ENCODE measurements at regions not wholly inside any gene's neighbourhood (a gene's known extent, or its start where the extent isn't known, plus 50 kb on each side); places are given as distances from the start of the nearest gene placed in this dataset.
"Not testable (repeated sequence)": the region's sequence is repeated elsewhere in the genome, so short reads cannot be mapped to it uniquely, and the experiment has no call there.

DNA sequence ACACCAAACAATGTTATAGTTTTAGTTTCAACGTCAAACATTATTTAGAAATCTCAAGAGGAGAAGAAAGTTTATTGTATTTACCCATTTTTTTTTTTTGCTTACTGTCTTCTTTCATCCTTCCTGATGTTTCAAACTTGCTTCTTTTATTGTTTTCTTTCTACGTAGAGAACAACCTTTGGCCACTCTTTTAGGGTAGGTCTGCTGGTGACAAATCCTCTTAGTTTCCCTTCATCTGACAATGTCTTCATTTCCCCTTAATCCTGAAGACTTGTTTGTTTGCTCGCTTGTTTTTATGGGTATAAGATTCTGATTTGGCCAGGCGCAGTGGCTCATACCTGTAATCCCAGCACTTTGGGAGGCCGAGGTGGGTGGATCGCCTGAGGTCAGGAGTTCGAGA lies 89.1 kb downstream of the RHOU start:
- DNase-seq, result no peak

DNA sequence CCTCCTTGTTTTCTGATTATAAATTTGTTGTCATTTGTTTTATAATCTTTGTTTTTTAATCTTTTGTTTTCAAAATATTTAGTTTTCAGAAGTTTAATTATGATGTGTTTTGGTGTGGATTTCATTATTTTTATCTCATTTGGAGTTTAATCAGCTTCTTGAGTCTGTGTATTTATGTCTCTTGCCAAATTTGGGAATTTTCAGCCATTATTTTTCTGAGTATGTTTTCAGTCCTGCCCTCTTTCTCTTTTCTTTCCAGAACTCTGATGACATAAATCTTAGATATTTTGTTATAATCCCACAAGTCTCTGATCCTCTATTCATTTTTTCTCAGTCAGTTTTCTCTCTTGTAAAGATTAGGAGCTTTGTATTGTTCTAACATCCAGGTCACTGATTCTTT lies 89.8 kb downstream of the RHOU start:
- no peak for DNase-seq

DNA sequence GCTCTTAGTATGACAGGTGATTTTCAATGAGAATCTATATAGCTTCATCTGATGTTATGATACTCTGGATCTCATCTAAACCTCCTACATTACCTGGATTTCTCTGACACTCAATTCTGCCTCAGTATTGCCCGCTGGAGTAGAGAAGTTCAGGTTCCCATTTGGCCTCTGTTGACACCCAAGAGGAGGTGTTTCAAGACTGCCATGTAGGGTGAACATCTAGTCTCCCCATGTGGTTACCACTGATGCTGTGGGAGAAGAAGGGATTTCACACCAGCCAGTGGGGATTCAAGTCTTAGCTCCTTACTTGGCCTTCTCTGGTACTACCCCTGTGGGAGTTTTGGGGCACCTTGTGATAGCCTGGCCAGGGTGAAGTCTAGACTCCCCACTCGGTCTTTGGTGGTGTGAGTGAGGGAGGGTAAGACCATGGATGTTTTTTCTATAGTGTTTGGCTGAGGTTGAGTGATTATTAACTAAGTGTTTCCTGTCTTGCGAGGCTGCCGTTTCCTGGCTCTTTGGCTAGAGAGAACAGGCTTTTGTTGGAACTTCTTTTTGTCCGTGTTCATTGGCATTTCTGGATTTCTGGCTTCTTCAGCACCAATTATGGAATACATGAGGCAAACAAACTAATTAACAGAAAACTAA lies 90.7 kb downstream of the RHOU start:
- DNase-seq, result no peak

DNA sequence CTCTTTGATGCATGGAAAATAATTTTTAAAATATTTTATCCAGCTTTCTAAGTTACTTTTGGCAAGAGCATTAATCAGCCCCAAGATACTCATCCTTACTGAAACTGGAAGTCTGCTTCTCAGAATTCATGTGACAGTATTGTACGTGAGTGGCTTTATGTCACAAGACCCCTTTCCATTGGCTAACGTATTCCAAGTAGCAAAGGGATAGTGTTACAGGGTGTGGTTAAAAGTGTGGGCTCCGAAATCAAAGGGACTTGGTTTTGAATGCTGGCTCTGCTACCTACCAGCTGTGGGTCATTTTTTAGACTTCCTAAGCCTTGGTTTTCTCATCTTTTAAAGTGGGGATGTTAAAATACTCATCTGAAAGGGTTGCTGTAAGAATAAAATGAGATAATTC lies 91.7 kb downstream of the RHOU start:
- DNase-seq, result peak; percentile 12

DNA sequence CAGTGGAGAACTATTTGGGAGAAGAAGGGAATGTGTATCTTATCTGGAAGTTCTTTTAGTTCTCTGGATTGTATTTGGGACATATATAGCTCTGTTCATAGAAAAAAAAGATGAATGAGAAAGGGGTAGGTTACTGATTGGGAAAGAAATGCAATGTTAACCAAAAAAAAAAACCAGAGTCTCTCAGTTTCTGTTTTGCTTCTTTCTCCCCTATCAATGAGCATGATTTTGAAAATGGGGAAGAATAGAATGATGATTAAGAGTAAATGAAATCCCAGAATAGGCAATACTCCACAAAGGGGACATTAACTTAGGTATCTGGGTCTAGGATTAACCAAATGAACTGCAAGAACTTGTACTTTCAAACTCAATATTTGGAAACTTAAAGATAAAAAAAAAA lies 92.9 kb downstream of the RHOU start:
- no peak for DNase-seq

DNA sequence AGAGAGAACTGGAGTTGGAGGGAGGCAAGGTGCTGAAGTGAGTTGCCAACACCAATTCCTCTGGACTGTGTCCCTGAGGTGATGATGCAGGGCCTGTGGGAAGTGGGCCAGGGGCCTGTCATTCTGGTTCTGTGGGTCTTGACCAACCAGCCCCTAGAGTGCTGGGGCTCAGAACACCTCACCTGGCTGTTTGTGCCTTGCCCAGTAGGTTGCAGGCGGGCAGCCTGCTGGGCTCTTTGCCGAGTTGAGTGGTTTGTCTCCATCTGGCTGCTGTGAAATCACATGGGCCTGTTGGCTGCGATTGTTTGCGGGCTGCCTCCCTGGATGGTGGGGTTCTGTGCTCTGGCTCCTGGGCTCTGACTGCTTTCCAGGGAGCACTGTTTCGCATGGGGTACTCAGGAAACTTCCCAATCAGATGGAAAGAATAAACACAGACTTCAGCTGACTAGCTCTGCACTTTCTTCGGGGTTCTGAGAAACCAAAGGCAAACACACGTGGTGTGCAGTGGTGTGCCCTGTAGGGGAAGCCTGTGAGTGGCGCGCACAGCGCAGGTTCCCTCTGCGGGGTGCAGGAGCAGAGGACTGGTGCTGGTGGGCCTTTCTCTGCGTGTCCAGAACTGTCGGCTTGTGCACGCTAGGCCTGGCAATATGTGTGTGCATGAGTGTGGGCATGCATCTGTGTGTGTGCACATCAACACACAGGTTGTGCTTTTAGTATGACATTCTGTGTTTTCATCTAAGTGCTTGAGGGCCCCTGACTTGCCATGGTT lies 95.1 kb downstream of the RHOU start:
- no peak for DNase-seq

DNA sequence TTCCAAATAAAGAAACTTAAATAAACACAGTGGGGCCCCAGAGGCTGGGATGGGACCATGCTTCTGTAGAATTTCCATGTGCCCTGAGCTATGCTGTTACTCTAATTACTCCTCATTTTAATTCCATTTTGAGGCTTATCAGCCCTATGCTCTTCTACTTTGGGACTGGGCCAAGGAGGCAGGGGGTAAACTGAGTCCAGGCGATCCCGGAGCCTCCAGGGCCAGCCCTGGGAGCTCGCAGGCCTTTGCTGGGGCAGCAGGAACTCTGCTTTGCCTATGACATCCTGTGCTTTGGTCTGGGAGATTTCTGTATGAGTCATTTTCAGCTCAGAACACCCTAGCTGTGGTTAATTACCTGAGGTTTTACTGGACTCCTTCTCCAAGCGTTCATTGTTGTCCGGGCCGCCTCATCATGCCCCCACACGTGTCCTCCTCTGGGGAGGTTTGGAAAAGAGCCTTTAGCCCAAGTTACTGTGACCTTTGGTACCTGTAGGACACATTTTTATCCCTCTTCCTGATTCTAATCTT lies 95.7 kb downstream of the RHOU start:
- no peak for DNase-seq

DNA sequence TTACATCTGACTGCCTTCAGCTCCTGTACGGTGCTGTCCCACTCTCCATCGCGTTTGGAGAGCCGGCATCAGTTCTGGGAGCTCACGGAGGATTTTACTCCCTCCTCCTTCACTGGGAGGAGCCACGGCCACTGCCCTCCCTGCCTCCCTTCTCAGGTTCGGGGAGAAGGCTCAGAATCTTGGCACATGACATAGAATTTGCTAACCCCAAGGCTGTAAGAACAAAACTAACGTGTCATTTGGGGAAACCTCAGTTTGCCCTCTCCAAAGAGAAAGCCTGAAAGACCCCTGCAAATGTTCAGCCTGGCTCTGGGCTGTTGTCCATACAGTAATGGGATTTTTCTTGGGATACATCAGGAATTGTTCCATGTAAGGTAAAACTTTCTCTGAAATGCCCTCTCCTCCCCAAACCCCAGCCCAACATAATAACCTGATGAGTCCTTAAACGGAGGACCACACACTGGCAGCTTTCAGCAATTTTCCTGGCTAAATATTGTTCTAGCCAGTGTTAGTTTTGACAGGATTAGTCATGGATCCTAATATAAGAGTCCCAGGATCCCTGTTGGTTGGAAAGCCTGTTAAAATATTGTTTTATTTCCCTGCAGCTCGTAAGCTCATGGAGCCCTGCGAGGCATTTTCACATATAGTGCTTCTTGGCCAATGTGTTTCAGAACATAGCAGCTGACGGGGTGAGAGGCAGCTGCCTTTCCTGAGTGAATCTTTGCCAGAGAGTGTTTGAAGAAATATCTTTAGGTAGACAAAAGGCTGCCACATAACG lies 98.8 kb downstream of the RHOU start:
- no peak for DNase-seq

DNA sequence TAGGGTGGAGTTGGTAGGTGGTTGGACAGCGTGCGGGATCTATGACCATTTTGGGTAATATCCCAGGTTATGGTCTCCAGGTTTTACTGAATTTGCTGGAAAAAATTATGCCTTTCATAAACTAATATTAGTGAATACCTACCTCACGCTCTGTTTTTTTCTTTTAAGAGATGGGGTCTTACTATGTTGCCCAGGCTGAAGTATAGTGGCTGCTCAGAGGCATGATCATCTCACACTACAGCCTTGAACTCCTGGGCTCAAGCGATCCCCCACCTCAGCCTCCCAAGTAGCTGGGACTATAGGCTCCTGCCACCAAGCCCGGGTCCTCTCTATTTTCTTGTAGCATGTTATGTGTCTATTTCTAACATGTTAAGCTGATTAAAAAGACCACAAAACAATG lies 100.2 kb downstream of the RHOU start:
- DNase-seq, result no peak

DNA sequence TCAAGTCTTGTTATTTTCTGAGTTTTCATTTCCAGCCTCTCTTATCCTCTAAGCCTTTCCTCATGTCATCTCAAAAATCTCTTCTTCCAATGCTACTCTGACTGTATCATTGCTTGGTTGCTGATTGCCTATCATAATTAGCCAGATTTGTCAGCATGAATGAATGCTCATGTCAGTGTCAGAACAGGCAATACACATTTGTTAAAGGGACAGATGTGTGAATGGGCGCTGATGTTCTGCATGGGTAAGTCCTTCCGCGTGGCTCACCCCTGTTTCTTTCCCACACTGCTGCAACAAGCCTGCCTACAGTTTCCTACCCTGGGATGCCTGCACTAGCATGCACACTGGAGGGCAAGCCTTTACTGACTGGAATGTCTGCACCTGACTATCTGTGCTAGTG lies 100.6 kb downstream of the RHOU start:
- DNase-seq, result no peak

DNA sequence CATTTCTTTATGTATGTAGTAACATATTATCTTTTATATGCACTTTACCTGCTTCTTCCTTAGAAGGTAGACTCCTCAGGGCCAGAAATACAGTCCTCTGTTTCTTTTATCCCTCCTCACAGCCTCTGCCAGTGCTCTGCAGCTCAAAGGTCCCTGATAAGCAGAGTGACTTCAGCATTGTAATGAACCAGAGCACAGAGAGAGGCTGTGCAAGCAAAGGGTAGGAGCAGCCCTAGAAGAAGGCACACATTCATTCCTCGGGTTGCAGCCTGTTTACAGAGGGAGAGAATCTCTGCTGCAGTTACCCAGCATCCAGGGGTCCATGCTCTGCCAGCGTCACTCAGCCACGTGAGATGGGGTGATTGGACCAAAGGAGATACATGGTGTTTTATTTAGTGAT lies 101.1 kb downstream of the RHOU start:
- no peak for DNase-seq

DNA sequence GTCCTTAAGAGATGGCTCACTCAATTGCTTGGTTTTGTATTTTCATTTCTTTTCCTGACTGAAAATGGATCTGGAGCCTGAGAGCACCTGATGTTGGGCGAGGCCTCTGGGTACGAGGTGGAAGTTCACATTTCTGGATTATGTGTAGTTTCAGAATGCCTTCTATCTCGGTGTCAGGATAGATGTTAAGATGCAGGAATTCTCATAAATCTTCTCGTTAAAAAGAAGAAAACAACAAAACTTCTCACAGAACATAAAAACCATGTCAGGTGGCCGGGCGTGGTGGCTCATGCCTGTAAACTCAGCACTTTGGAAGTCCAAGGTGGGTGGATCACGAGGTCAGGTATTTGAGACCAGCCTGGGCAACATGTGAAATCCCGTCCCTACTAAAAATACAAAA lies 101.8 kb downstream of the RHOU start:
- no peak for DNase-seq

DNA sequence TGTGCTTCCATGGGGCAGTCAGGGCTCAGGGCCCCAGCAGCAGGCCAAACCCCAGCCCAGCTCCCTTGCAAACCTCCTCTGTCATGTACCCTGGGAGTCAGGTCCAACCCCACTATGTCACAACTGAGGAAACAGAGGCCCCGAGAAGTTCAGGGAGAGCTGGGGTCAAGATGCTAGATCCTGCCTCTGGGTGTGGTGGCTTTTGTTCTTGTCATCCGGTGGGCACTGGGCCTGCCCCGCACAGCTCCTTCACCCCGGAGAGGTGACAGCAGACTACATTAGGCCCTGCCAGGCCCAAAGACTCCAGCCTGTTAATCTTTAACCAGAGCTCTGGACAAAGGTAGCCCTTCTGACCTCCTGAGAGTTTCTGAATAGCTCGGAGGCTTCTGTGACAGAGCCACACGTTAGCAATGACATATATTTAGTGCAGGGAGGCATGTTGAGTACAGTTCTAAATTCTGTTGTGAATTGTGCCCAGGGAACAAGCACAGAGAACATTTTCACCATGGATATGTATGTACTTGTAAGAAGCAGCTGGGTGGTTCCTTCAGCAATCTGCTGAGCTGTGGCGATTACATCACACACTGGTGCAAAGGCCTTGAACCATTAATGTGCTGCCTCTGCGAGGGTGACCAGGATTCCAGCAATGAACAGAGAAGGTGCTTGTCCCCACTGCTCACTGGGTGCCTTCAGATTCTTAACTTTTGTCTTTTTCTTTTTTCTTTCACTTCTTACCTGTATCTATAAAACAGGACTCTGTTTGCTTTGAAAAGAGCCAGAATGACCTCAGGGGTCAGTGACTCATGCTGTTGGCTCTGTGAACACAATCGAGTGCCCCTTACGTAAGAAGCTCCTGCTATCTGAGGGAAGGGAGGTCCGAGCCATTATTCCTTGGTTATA lies 102.8 kb downstream of the RHOU start:
- DNase-seq, result no peak

DNA sequence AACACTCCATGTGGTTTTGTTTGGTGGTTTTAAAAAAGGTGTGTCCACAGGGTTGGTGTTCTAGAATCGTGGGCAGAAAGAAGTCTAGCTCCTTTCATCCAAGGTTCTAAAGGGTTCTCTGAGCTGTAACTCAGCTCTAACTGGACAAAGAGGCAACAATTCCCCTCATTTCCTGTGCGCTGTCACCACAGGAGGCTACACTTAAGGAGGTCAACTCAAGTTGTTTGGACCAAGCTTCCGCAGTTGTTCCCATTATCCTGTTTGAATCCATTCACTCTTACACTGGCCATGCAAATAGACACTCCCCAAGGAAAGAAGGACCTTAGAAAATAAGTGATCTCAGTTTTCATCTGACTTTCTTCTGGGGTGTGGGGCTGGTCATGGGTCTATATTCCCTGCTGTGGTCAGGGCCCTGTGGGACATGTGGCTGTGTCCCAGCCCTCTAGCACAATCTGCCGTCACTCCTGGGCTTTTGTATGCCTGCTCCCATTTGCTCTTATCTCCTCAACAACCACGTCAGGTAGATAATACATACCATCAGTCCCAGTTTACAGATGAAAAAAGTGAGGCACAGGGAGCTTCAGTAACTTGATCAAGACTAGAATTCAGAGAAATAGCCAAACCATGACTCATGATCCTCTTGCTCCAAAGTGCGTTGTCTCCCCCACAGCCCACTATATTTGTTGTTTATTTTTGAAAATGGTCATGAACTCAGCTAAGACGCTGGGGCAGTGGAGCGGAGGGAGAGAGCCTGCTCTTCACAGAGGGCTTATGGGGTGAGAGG lies 103.6 kb downstream of the RHOU start:
- no peak for DNase-seq

DNA sequence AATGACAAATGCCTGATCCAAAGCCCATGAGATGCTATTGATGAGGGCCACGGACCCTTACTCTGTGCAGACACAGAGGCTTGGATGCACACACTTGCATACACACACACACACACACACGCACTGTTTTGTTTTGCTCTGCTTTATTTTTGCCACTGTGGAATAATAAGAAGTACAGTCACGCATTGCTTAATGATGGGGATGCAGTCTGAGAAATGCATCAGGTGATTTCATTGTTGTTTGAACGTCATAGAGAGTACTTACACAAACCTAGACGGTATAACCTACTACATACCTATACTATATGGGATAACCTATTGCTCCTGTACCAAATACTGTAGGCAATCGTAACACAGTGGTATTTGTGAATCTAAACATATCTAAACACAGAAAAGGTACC lies 104.4 kb downstream of the RHOU start:
- DNase-seq, result no peak

DNA sequence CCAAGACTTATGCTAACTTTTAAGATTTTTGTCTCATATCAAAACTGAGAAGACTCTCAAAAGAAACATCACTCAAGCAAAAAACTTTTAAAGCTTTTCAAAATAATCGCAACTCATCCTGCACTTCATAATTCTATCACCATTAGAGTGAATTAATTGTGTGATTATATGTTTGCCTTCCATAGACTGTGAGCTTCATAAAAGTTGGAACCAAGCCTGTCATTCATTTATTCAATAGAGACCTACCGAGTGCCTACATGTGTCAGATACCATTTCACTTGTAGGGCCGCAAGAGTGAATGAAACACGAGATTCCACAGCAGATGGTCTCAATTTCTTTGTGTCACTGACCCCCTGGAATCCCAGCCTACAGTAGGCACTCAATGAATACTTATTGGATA lies 106.4 kb downstream of the RHOU start:
- DNase-seq, result no peak

DNA sequence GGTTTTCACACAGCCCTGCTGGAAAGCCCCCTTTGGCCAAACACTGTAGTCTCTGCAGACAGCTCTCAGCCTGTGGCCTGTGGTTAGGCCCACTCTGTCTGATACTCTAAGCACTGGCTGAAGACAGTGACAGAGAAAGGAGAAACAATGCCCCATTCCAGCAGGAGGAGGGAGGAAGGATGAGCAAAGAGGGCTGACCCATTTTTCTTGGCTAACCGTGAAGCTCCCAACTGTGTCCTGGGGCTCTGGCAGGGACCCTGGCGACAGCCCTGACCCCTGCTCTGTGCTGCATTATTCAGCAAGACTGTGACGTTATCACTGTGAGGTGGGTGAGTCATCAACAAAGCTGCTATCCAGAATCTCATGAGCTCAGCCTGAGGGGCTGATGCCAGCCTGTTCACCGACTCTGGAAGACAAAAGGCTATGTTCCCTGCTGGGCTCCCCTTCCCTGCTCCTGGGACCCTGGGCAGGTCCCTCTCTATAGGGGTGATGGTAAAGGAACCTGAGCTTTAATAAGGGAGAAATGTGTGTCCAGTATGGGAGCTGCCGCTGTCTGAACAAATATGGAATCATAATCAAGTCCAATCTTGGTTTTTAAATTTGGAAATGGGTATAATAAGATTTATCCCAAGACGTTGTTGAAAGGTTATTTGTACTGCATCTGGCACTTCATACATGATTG lies 107.0 kb downstream of the RHOU start:
- DNase-seq, result no peak

DNA sequence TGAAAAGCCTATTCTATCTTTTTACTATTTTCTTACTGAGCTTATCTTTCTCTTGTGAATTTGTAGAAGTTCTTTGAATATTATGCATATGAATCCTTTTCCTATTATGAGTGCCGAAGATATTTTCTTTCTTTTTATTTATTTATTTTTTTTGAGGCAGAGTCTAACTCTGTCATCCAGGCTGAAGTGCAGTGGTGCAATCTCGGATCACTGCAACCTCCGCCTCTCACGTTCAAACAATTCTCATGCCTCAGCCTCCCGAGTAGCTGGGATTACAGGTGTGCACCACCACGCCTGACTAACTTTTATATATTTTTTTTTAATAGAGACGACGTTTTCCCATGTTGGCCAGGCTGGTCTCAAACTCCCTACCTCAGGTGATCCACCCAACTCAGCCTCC lies 109.8 kb downstream of the RHOU start:
- DNase-seq, result no peak

DNA sequence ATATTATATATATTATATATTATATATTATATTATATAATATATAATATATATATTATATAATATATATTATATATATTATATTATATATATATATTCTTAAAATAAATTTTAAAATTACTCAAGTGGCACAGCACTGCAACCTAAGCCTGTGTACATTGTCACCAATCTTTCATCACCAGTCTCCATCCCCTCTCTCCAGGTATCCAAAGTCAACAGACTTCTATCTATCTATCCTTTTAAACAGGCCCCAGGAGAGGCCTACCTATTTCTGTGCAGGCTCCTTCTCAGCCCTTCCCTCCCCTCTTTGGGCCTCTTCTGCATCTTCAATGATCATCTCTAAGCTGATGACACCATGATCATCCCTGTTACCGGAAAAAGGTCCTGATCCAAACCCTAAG lies 111.7 kb downstream of the RHOU start:
- DNase-seq, result no peak

DNA sequence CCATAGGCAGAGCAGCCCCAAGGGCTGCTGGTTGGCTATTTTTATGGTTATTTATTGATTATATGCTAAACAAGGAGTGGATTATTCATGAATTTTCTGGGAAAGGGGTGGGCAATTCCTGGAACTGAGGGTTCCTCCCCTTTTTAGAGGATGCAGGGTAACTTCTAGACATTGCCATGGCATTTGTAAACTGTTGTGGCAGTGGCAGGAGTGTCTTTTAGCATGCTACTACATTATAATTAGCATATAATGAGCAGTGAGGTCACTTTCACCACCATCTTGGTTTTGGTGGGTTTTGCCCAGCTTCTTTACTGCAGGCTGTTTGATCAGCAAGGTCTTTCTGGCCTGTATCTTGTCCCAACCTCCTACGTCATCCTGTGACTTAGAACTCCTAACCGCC lies 112.2 kb downstream of the RHOU start:
- DNase-seq, result not testable (repeated sequence)

DNA sequence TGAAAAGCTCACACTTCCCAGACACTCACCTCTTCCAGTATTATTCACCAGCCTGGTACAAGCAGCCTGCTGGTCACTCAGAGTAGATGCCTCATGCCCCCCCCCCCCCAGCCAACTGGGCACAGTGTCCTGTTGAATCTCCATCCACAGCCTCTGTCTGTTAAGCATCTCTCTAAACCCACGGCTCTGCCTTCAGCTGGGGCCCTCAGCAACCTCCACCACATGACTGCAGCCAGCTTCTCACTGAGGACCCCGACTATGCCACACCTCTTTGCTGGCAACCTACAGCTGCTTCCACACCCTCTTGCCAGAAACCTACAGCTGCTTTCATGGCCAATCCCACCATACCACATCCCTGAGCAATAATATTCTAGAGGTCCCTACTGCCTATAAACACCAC lies 113.1 kb downstream of the RHOU start:
- no peak for DNase-seq

All from skin of body (tissue), 1 donor.